Activated CD4-positive, alpha-beta T cell treated with anti-CD3 and anti-CD28 coated beads for 36 hours (primary cell): ENCODE measurements at regions not wholly inside any gene's neighbourhood (a gene's known extent, or its start where the extent isn't known, plus 50 kb on each side); places are given as distances from the start of the nearest gene placed in this dataset.

Source experiments
- ATAC-seq: fragments of 200-7000 bp; cut with Tn5 transposase; one replicate; pipeline ENCODE4 v1.10.0; 2021; ENCODE audit warnings: mild to moderate bottlenecking, moderate library complexity
- CTCF ChIA-PET: fragments of 350-600 bp; sonication (Branson Sonifier 250); formaldehyde crosslinking; loops from one replicate; lab custom pipeline; 2021; ENCODE audit warnings: antibody characterized with exemption; lab: Charles Lee
- POLR2A ChIA-PET: fragments of 350-600 bp; sonication (Branson Sonifier 250); formaldehyde crosslinking; loops from one replicate; lab custom pipeline; 2021; ENCODE audit warnings: antibody characterized with exemption, inconsistent platforms; lab: Charles Lee
- DNase-seq: peaks from one replicate; pipeline ENCODE4 v3.0.0-alpha.2; 2020
- H3K27ac Mint-ChIP-seq: one replicate; pipeline ENCODE4 v1.8.0; 2021; ENCODE audit warnings: mixed read lengths
- H3K27me3 Mint-ChIP-seq: one replicate; pipeline ENCODE4 v1.8.0; 2021; ENCODE audit warnings: mixed read lengths
- H3K36me3 Mint-ChIP-seq: one replicate; pipeline ENCODE4 v1.8.0; 2021; ENCODE audit warnings: low read depth, mixed read lengths
- H3K4me1 Mint-ChIP-seq: one replicate; pipeline ENCODE4 v1.8.0; 2021; ENCODE audit warnings: mixed read lengths
- H3K4me3 Mint-ChIP-seq: one replicate; pipeline ENCODE4 v1.8.0; 2021; ENCODE audit warnings: mild to moderate bottlenecking, moderate library complexity, mixed read lengths
- H3K9me3 Mint-ChIP-seq: one replicate; pipeline ENCODE4 v1.8.0; 2021; ENCODE audit warnings: low read depth, mixed read lengths
- intact Hi-C, 2 experiments: fragments of 100-400 bp; cut with DNase I in 1 of 2; cut with micrococcal nuclease in 1 of 2; formaldehyde crosslinking; loops; one replicate each; pipeline versions ENCODE4 v1.14.2 to v1.15.1; 2022 to 2024; cut with DNase I, micrococcal nuclease

DNA sequence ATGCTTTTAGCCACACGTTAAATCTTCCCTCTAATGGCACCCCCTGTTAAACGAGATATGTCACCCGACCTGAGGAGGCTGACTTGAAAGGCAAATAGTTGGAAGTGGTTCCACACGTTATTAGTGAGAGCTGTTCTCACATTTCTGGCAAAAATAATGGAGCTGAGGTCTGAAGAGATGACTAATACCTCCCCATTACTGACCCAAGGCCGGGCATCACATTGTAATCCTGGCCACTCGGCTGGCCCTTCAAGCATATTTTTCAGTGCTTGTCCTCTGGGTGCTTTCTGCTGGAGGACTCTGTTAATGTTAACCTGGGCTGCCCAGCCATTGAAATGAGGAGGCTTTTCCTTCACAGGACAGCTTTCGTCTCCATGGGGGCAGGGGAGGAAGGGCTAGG lies 260.0 kb upstream of the CADM1 start:
- Mint-ChIP-seq H3K4me1 (no peaks in the 10 kb centered on the region), H3K9me3 (no peaks in the 10 kb centered on the region), H3K27me3 (peaks cover 11% of the 10 kb centered on the region), H3K4me3 (no peak overlapping the region), H3K27ac (no peak overlapping the region), H3K36me3 (no peaks in the 10 kb centered on the region)
- DNase-seq (no peak), ATAC-seq (no peak)
- intact Hi-C loops: no loop called here
- POLR2A ChIA-PET: no interaction called here
- CTCF ChIA-PET: no interaction called here

DNA sequence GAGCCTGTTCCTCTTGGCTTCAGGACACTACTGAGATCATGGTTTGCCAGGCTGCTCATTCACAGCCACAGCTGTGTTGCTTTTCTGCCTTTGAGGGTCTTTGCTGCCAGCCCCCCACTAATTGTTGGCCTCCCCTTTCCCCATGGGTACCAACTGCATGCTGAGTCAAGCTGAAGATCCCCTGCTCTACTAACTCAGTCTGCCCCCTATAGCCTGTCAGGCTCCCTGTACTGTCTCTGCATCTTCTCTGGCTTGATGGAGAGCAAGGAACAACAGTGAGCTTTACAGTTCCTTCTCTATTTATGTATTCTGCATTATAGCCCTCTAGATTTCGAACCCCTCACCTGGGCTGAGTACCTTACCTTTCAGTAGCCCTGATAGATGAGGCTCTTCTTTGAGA lies 257.6 kb upstream of the CADM1 start:
- H3K36me3 Mint-ChIP-seq: no peaks in the 10 kb centered on the region
- H3K9me3 Mint-ChIP-seq: no peaks in the 10 kb centered on the region
- ATAC-seq (no peak), DNase-seq (no peak)
- ChIA-PET POLR2A (no interaction called here), CTCF (interaction anchor here (0.7 kb wide), 1 partner anchor 271 kb away, joined by 3 read pairs; no protein-coding TSS in a partner anchor)
- intact Hi-C loops: no loop called here
- no peak overlapping the region for H3K4me3 Mint-ChIP-seq
- no peak overlapping the region for H3K27ac Mint-ChIP-seq
- peaks cover 24% of the 10 kb centered on the region for H3K27me3 Mint-ChIP-seq
- H3K4me1 Mint-ChIP-seq: no peaks in the 10 kb centered on the region

GRCh38 chr11:115761348-115761747 lies 257.1 kb upstream of the CADM1 start:
- no peak for ATAC-seq
- H3K36me3 Mint-ChIP-seq: no peaks in the 10 kb centered on the region
- ChIA-PET POLR2A (no interaction called here), CTCF (no interaction called here)
- intact Hi-C loops: no loop called here
- H3K4me1 Mint-ChIP-seq: no peaks in the 10 kb centered on the region
- no peak for DNase-seq
- no peak overlapping the region for H3K27ac Mint-ChIP-seq
- H3K4me3 Mint-ChIP-seq: no peak overlapping the region
- no peaks in the 10 kb centered on the region for H3K9me3 Mint-ChIP-seq
- H3K27me3 Mint-ChIP-seq: peaks cover 24% of the 10 kb centered on the region

DNA sequence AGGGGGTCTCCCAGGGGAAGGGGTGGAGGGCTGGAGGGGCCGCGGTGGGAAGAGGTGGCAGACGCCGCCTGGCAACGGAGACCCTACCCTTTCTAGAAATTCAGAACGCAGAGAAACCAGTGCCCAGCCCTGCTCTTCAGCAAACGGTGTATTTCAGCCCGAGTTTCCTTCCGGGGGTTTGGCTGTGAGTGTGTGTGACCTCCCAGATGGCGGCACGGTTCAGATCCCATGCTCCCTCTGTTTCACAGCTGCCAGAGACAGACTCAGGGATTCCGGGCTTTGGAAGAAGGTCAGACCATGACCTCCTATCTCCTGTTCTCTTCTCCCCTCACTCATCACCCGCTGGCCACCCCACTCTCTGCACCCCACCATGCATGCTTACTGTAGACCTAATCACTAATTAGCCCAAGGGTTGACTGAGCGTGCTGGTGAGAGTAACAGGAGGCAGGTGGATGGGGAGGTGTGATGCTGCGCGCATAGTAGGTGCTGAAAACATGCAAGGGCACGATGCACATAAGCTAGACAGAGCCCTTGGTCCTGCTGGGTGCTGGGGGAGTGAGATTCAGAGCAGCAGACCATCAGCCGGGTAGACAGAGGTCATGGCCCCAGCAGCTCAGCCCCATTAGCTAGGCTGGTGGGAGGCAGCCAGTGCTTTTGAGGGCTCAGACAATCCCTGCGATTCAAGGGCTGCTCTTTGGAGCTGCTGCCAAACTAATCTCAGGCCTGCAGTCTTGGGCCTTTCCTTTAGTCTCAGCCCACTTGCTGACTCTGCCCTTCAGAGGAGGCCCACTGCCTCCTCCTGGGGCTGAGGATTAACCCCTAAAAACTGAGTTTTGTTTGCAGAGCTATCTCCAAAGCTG lies 256.5 kb upstream of the CADM1 start:
- intact Hi-C loops: no loop called here
- no peak for ATAC-seq
- peaks cover 24% of the 10 kb centered on the region for H3K27me3 Mint-ChIP-seq
- ChIA-PET POLR2A (no interaction called here), CTCF (no interaction called here)
- H3K4me3 Mint-ChIP-seq: no peak overlapping the region
- DNase-seq: no peak
- no peaks in the 10 kb centered on the region for H3K9me3 Mint-ChIP-seq
- H3K36me3 Mint-ChIP-seq: no peaks in the 10 kb centered on the region
- H3K4me1 Mint-ChIP-seq: no peaks in the 10 kb centered on the region
- H3K27ac Mint-ChIP-seq: no peak overlapping the region

DNA sequence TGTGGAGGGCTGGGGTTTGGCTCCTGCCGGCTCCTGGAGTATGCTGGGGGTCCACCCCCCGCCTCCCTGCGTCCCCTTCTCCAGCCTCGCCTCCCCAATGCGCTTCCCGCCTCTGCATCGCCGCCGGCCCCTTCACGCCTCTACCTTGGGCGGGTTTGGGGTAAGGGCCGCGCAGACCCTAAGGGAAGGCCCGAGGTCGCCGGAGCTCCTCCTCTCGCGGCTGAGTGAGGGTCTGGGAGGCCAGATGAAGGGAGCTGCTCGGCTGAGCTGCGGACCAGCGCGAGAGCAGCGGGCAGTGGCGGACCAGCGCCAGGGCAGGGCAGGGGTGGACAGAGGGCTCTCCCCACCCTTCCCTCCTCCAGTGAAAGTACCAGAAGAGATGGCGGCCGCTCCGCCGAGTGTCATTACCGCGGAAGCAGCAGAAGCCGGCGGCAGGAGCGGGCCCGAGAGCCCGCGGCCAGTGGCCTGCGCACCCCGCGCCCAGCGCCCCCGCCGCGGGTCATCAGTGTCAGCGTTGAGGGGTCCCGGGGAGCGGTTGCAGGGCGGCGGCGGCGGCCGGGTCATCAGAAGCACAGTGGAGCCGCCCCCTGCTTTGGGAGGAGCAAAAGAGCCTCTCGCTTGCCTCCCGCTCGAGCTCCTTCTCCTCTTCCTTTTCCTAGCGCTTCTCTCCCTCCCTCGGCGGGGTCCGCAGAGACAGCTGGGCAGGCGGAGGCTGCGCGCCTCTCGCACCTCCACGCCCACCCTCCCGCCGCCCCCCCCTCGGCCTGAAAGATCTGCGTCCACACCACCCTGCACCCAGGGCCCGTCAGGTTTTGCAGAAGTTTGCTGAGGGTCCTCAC lies 255.6 kb upstream of the CADM1 start:
- ATAC-seq (no peak), DNase-seq (no peak)
- Mint-ChIP-seq H3K27me3 (peaks cover 24% of the 10 kb centered on the region), H3K9me3 (no peaks in the 10 kb centered on the region), H3K4me3 (no peak overlapping the region), H3K36me3 (no peaks in the 10 kb centered on the region), H3K27ac (no peak overlapping the region), H3K4me1 (no peaks in the 10 kb centered on the region)
- intact Hi-C loops: no loop called here
- ChIA-PET CTCF (no interaction called here), POLR2A (no interaction called here)

GRCh38 chr11:115758011-115758410 lies 253.8 kb upstream of the CADM1 start:
- ChIA-PET POLR2A (no interaction called here), CTCF (no interaction called here)
- H3K27me3 Mint-ChIP-seq: peaks cover 28% of the 10 kb centered on the region
- H3K4me3 Mint-ChIP-seq: no peak overlapping the region
- H3K36me3 Mint-ChIP-seq: no peaks in the 10 kb centered on the region
- H3K27ac Mint-ChIP-seq: no peak overlapping the region
- no peaks in the 10 kb centered on the region for H3K4me1 Mint-ChIP-seq
- DNase-seq (no peak), ATAC-seq (no peak)
- intact Hi-C loops: no loop called here
- H3K9me3 Mint-ChIP-seq: no peaks in the 10 kb centered on the region

DNA sequence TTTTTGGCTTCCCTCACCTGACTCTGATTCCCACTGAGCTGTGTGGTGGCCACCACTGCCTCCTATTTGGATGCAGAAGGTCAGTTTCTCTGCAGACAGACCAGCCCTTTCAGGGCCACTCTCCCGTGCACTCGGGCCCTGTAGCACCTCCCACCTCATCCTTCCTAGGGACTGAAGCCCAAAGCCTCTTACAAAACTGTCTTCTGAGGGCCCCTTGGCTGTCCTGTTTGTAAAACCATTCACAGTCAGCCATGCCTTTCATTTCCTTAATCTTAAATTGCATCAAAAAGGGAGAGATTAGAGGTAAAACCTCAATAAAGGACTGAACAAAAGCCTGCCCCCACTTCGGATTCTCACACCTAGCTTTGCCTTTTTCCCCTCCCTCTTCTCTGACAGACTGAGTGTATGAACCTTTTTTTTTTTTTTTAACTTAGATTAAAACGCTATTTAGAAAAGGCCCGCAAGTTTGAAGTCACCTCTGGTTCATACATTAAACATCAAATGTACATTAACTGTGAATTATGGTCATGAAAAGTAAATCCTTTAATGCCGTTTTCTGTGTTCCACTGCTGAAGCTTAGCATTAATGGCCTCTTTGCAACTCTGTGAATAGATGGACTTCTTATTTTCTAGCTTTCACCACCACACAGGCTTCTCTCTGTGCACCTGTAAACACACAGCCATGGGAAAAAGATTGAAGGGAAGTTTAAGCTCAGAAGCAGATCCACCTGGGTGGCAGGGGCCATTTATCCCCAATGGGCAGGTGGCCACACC lies 247.2 kb upstream of the CADM1 start:
- no peaks in the 10 kb centered on the region for H3K9me3 Mint-ChIP-seq
- CTCF ChIA-PET: no interaction called here

DNA sequence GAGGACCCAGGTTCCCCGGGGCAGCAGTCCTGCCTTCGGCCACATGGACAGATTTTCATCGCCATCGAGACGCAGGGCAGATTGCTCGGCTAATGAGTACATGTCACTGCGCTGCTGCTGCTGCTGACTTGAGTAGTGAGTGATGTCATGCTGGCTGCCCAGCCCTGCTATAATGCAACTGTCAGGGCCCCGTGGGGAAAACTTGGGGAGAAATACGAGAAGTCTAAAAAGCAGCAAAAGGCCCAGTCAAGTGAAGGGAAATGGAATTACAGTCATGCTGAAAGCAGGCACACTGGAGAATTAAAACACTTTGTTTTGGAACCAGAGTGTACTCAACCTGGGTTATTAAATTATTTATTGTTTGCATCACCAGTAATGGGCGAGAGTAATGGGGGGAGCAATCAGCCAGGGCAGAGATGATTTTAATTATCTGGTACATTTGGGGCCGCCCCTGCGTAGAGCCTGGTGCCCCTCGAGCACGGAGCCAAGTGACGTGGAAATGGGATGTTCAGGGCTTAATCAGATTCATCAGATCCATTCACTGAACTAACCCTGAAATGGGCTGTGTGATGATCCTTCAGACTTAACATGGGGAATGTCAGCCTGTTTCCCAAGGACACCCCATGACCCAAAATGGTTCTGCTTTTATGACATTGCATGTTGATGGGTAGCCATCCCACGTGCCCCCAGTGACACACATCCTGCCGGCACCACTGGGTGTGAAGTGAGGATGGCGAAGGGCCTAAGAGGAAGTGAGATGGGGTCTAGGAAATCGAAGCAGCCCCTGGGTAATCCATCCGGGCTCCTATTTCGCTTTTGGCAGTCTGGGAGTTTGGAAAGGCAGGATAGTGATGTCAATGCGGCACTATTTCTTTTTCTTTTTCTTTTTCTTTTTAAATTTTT lies 241.6 kb upstream of the CADM1 start:
- DNase-seq: no peak
- no peak for ATAC-seq
- Mint-ChIP-seq H3K27me3 (peaks cover 6% of the 10 kb centered on the region), H3K4me3 (no peak overlapping the region), H3K9me3 (no peaks in the 10 kb centered on the region), H3K4me1 (no peaks in the 10 kb centered on the region), H3K36me3 (no peaks in the 10 kb centered on the region), H3K27ac (no peak overlapping the region)
- intact Hi-C loops: no loop called here
- POLR2A ChIA-PET: no interaction called here
- CTCF ChIA-PET: no interaction called here

More for the DNA sequence above, 247.2 kb upstream of the CADM1 start:
- H3K27ac Mint-ChIP-seq: no peak overlapping the region
- no peak for ATAC-seq
- H3K4me3 Mint-ChIP-seq: no peak overlapping the region
- DNase-seq: no peak
- peaks cover 11% of the 10 kb centered on the region for H3K27me3 Mint-ChIP-seq
- POLR2A ChIA-PET: no interaction called here
- H3K4me1 Mint-ChIP-seq: no peaks in the 10 kb centered on the region
- intact Hi-C loops: no loop called here
- no peaks in the 10 kb centered on the region for H3K36me3 Mint-ChIP-seq

DNA sequence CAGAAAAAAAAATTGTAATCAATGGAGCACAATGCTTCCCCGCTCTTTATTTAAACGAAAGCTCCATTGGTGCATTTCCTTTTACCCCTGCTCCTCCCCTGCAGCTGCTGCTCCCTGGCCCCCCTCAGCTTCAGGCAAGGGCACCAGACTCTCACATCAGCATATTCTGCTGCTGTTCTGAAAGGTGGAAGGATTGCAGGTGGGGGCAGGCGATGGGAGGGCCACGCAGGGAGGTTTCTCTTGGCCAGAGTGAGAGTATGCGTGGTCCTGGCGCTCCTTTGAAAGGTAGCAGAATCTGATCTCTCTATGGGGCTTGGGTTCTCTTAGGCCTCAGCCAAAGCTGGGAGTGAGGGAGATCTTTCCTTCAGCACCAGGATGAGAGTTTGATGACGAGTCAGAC lies 240.9 kb upstream of the CADM1 start:
- Mint-ChIP-seq H3K27ac (no peak overlapping the region), H3K9me3 (no peaks in the 10 kb centered on the region), H3K27me3 (peaks cover 6% of the 10 kb centered on the region), H3K4me1 (no peaks in the 10 kb centered on the region), H3K36me3 (no peaks in the 10 kb centered on the region), H3K4me3 (no peak overlapping the region)
- intact Hi-C loops: no loop called here
- ATAC-seq (no peak), DNase-seq (no peak)
- ChIA-PET CTCF (interaction anchor here (0.9 kb wide), 1 partner anchor 411 kb away, joined by 3 read pairs; no protein-coding TSS in a partner anchor), POLR2A (no interaction called here)

- CTCF ChIA-PET: no interaction called here
- Mint-ChIP-seq H3K4me3 (no peak overlapping the region), H3K27me3 (peaks cover 6% of the 10 kb centered on the region), H3K27ac (no peak overlapping the region), H3K36me3 (no peaks in the 10 kb centered on the region), H3K4me1 (no peaks in the 10 kb centered on the region), H3K9me3 (no peaks in the 10 kb centered on the region)
- no peak for DNase-seq
- POLR2A ChIA-PET: no interaction called here
- intact Hi-C loops: no loop called here
- no peak for ATAC-seq
Observed at GRCh38 chr11:115743719-115744118, 239.5 kb upstream of the CADM1 start.
